GM18868 (cell line): ENCODE measurements at regions not wholly inside any gene's neighbourhood (a gene's known extent, or its start where the extent isn't known, plus 50 kb on each side); places are given as distances from the start of the nearest gene placed in this dataset.

ENCODE experiments used
- ATAC-seq: cut with Tn5 transposase; IDR thresholded peaks from one replicate; pipeline ENCODE4 v1.9.1; 2021; ENCODE audit warnings: mild to moderate bottlenecking, moderate library complexity; ENCODE audit not compliant: unreplicated experiment

GRCh38 chr1:209342441-209343175 is 240.9 kb upstream of the CAMK1G start:
- no peak for ATAC-seq

GRCh38 chr1:209343511-209343910 is 240.0 kb upstream of the CAMK1G start:
- ATAC-seq = no peak

- ATAC-seq = no peak
Observed at GRCh38 chr1:209344156-209344555, 239.4 kb upstream of the CAMK1G start.

GRCh38 chr1:209349363-209350308 is 233.9 kb upstream of the CAMK1G start:
- ATAC-seq = peak; percentile 39

- no peak for ATAC-seq
Observed at GRCh38 chr1:209353053-209353452, 230.5 kb upstream of the CAMK1G start.

- peak; percentile 93 for ATAC-seq
Observed at GRCh38 chr1:209354111-209354839, 229.2 kb upstream of the CAMK1G start.

GRCh38 chr1:209354840-209355165 is 228.7 kb upstream of the CAMK1G start:
- no peak for ATAC-seq

- no peak for ATAC-seq
Observed at GRCh38 chr1:209355415-209355814, 228.1 kb upstream of the CAMK1G start.

GRCh38 chr1:209356976-209357377 is 226.5 kb upstream of the CAMK1G start:
- no peak for ATAC-seq

GRCh38 chr1:209363112-209363511 is 220.4 kb upstream of the CAMK1G start:
- ATAC-seq = no peak

- ATAC-seq = no peak
Observed at GRCh38 chr1:209364716-209365115, 218.8 kb upstream of the CAMK1G start.

GRCh38 chr1:209367061-209367772 is 216.3 kb upstream of the CAMK1G start:
- ATAC-seq = no peak

- no peak for ATAC-seq
Observed at GRCh38 chr1:209368864-209369598, 214.5 kb upstream of the CAMK1G start.

GRCh38 chr1:209370241-209370995 is 213.1 kb upstream of the CAMK1G start:
- no peak for ATAC-seq

GRCh38 chr1:209375097-209375496 is 208.4 kb upstream of the CAMK1G start:
- no peak for ATAC-seq

- no peak for ATAC-seq
Observed at GRCh38 chr1:209375671-209376365, 207.7 kb upstream of the CAMK1G start.

- ATAC-seq = no peak
Observed at GRCh38 chr1:209376774-209377173, 206.7 kb upstream of the CAMK1G start.

- no peak for ATAC-seq
Observed at GRCh38 chr1:209377995-209378394, 205.5 kb upstream of the CAMK1G start.

- no peak for ATAC-seq
Observed at GRCh38 chr1:209379280-209379679, 204.2 kb upstream of the CAMK1G start.
